ENCODE measurements at regions not wholly inside any gene's neighbourhood (a gene's known extent, or its start where the extent isn't known, plus 50 kb on each side); places are given as distances from the start of the nearest gene placed in this dataset.

- no peak for TF ChIP-seq YY1 (IDR thresholded peaks at IDR 0.05)
- no peak for TF ChIP-seq HNF4G (IDR thresholded peaks at IDR 0.05)
- peak in 1 of 2 donors; percentile 68 for TF ChIP-seq JUND (IDR thresholded peaks at IDR 0.05)
- TF ChIP-seq CTCF (IDR thresholded peaks at IDR 0.05; ENCODE audit: low read depth, low read length, missing input control): no peak
- TF ChIP-seq EGR1 (IDR thresholded peaks at IDR 0.05; ENCODE audit: low read depth in 2 of 2): no peak
- TF ChIP-seq MAX (IDR thresholded peaks at IDR 0.05): no peak
- TF ChIP-seq TAF1 (conservative IDR thresholded peaks at IDR 0.05): no peak
- no peak for TF ChIP-seq ATF3 (IDR thresholded peaks at IDR 0.05)
- no peak for TF ChIP-seq ZBTB33 (IDR thresholded peaks at IDR 0.05)
- no peak for TF ChIP-seq RXRA (IDR thresholded peaks at IDR 0.05)
Observed at GRCh38 chr4:14652522-14652921, 349.8 kb upstream of the CPEB2 start.

Data from liver (tissue), 3 donors.